GM08714 (cell line): ENCODE measurements at regions not wholly inside any gene's neighbourhood (a gene's known extent, or its start where the extent isn't known, plus 50 kb on each side); places are given as distances from the start of the nearest gene placed in this dataset.
"Not testable (repeated sequence)": the region's sequence is repeated elsewhere in the genome, so short reads cannot be mapped to it uniquely, and the experiment has no call there.

ENCODE experiments used
- H3K4me3 ChIP-seq: fragments of 200-500 bp; sonication (Bioruptor generic); 2 replicates; pipeline ENCODE4 v1.5.1; 2014; ENCODE audit warnings: mild to moderate bottlenecking, low read length, inconsistent platforms
- ZNF274 ChIP-seq: IDR thresholded peaks from 2 replicates; pipeline ENCODE4 v1.6.1; 2012; ENCODE audit warnings: mild to moderate bottlenecking, low read depth, low read length

GRCh38 chr10:89952325-89952724 lies 250.9 kb downstream of the KIF20B start:
- no peak overlapping the region for H3K4me3 ChIP-seq
- TF ChIP-seq ZNF274: no peak

GRCh38 chr10:89952751-89953150 lies 251.4 kb downstream of the KIF20B start:
- no peak overlapping the region for H3K4me3 ChIP-seq
- TF ChIP-seq ZNF274: no peak

- no peak for TF ChIP-seq ZNF274
- no peak overlapping the region for H3K4me3 ChIP-seq
Measured at GRCh38 chr10:89954061-89954460, 252.7 kb downstream of the KIF20B start.

- no peak overlapping the region for H3K4me3 ChIP-seq
- no peak for TF ChIP-seq ZNF274
Measured at GRCh38 chr10:89954787-89955566, 253.6 kb downstream of the KIF20B start.

GRCh38 chr10:89959433-89960110 lies 258.2 kb downstream of the KIF20B start:
- no peak overlapping the region for H3K4me3 ChIP-seq
- no peak for TF ChIP-seq ZNF274

GRCh38 chr10:89963451-89964102 lies 262.2 kb downstream of the KIF20B start:
- no peak overlapping the region for H3K4me3 ChIP-seq
- TF ChIP-seq ZNF274: no peak

GRCh38 chr10:89966211-89966610 lies 264.8 kb downstream of the KIF20B start:
- H3K4me3 ChIP-seq: no peak overlapping the region
- no peak for TF ChIP-seq ZNF274

GRCh38 chr10:89973326-89973725 lies 271.9 kb downstream of the KIF20B start:
- TF ChIP-seq ZNF274: no peak

GRCh38 chr10:89975071-89975470 lies 273.7 kb downstream of the KIF20B start:
- TF ChIP-seq ZNF274: no peak
- no peak overlapping the region for H3K4me3 ChIP-seq

More at GRCh38 chr10:89973326-89973725, 271.9 kb downstream of the KIF20B start:
- H3K4me3 ChIP-seq: no peak overlapping the region

GRCh38 chr10:89975771-89976170 lies 274.4 kb downstream of the KIF20B start:
- no peak overlapping the region for H3K4me3 ChIP-seq
- no peak for TF ChIP-seq ZNF274

GRCh38 chr10:89978081-89978480 lies 276.7 kb downstream of the KIF20B start:
- no peak overlapping the region for H3K4me3 ChIP-seq
- TF ChIP-seq ZNF274: no peak

GRCh38 chr10:89979726-89980125 lies 278.3 kb downstream of the KIF20B start:
- no peak for TF ChIP-seq ZNF274
- no peak overlapping the region for H3K4me3 ChIP-seq

- H3K4me3 ChIP-seq: no peak overlapping the region
- no peak for TF ChIP-seq ZNF274
Measured at GRCh38 chr10:89980166-89980565, 278.8 kb downstream of the KIF20B start.

GRCh38 chr10:89981891-89982290 lies 280.5 kb downstream of the KIF20B start:
- H3K4me3 ChIP-seq: no peak overlapping the region
- no peak for TF ChIP-seq ZNF274

- TF ChIP-seq ZNF274: no peak
- no peak overlapping the region for H3K4me3 ChIP-seq
Measured at GRCh38 chr10:89985446-89985845, 284.1 kb downstream of the KIF20B start.

- not testable (repeated sequence) for H3K4me3 ChIP-seq
Measured at GRCh38 chr10:89988361-89988760, 287.0 kb downstream of the KIF20B start.
